ENCODE measurements at regions not wholly inside any gene's neighbourhood (a gene's known extent, or its start where the extent isn't known, plus 50 kb on each side); places are given as distances from the start of the nearest gene placed in this dataset.

DNA sequence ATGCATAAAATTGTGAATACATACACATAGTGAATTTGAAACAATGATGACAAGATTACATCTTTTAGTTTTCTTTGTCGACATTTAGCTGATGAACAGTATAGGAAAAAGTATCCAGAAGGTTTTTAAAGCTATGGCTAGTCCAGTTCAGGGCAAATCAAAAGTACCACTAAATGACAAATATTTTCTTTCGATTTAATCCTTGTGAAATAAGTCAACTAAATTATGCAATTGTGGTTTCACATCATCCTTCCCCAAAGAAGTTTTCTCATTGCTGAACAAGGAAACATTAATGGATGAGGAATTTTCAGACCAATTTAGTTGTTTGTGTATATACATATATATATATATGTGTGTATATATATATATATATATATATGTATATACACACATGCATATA, 774.0 kb downstream of the DNAJB9 start:
- H3K36me3 ChIP-seq (ENCODE audit: insufficient read depth, low read length) = no peaks in the 10 kb centered on the region
- no peaks in the 10 kb centered on the region for H3K27me3 ChIP-seq (ENCODE audit: insufficient read depth, low read length)
- no peaks in the 10 kb centered on the region for H3K79me2 ChIP-seq (ENCODE audit: control insufficient read depth, insufficient read depth, low read length, unreplicated experiment)

DNA sequence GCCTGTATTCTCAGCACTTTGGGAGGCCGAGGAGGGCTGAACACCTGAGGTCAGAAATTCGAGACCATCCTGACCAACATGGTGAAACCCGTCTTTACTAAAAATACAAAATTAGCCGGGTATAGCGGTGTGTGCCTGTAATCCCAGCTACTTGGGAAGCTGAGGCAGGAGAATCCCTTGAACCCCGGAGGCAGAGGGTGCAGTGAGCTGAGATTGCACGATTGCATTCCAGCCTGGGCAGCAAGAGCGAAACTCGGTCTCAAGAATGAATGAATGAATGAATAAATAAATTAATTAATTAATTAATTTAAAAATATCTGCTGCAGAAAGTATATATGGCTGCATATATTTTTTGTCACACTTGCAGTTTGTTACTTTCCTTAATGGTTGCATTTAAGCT, 781.8 kb downstream of the DNAJB9 start:
- H3K27ac ChIP-seq (ENCODE audit: low read depth, low read length) = no peak overlapping the region
- no peaks in the 10 kb centered on the region for H3K36me3 ChIP-seq (ENCODE audit: insufficient read depth, low read length)
- no peak overlapping the region for H3K4me3 ChIP-seq (ENCODE audit: low read depth, low read length)
- no peaks in the 10 kb centered on the region for H3K27me3 ChIP-seq (ENCODE audit: insufficient read depth, low read length)
- H2AFZ ChIP-seq (ENCODE audit: low read length, unreplicated experiment) = no peak overlapping the region
- no peaks in the 10 kb centered on the region for H3K79me2 ChIP-seq (ENCODE audit: control insufficient read depth, insufficient read depth, low read length, unreplicated experiment)
- no peaks in the 10 kb centered on the region for H3K4me1 ChIP-seq (ENCODE audit: control insufficient read depth, insufficient read depth, low read length, unreplicated experiment)

More for the DNA sequence above, 774.0 kb downstream of the DNAJB9 start:
- H3K4me3 ChIP-seq (ENCODE audit: low read depth, low read length) = no peak overlapping the region
- H3K4me1 ChIP-seq (ENCODE audit: control insufficient read depth, insufficient read depth, low read length, unreplicated experiment) = no peaks in the 10 kb centered on the region
- no peak overlapping the region for H2AFZ ChIP-seq (ENCODE audit: low read length, unreplicated experiment)
- H3K27ac ChIP-seq (ENCODE audit: low read depth, low read length) = no peak overlapping the region

DNA sequence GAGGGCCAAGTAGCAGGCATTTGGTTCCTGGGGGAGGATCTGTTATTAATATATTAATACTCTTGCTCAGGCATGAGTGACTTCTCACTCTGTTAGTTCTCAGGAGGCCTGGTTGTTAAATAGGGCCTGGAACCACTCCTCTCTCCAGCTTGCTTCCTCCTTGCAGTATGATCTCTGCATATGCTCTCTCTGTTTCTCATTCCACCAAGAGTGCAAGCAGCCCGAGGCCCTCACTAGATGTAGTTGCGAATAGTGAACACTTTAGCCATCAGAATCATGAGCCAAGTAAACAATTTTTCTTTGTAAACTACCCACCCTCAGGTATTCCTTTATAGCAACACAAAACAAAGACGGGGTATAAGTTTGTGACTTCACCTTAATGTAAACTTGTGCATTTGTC, 784.3 kb downstream of the DNAJB9 start:
- Histone ChIP-seq H3K27ac (ENCODE audit: low read depth, low read length) (no peak overlapping the region), H2AFZ (ENCODE audit: low read length, unreplicated experiment) (no peak overlapping the region), H3K27me3 (ENCODE audit: insufficient read depth, low read length) (no peaks in the 10 kb centered on the region), H3K36me3 (ENCODE audit: insufficient read depth, low read length) (no peaks in the 10 kb centered on the region), H3K4me3 (ENCODE audit: low read depth, low read length) (no peak overlapping the region), H3K79me2 (ENCODE audit: control insufficient read depth, insufficient read depth, low read length, unreplicated experiment) (no peaks in the 10 kb centered on the region), H3K4me1 (ENCODE audit: control insufficient read depth, insufficient read depth, low read length, unreplicated experiment) (no peaks in the 10 kb centered on the region)

DNA sequence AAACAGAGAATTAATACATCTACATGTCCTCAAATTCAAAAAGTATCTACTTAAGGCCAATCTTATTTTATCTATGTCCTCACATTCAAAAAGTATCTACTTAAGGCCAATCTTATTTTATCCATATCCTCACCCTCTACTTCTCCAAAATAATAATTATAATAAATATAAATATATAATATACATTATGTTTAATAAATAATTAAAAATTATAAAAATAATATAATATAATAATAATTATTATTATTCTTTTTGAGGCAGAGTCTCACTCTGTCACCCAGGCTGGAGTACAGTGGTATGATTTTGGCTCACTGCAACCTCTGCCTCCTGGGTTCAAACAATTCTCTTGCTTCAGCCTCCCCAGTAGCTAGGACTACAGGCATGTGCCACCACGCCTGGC, 784.9 kb downstream of the DNAJB9 start:
- H3K27ac ChIP-seq (ENCODE audit: low read depth, low read length) = no peak overlapping the region
- no peak overlapping the region for H2AFZ ChIP-seq (ENCODE audit: low read length, unreplicated experiment)
- H3K36me3 ChIP-seq (ENCODE audit: insufficient read depth, low read length) = no peaks in the 10 kb centered on the region
- H3K4me3 ChIP-seq (ENCODE audit: low read depth, low read length) = no peak overlapping the region
- no peaks in the 10 kb centered on the region for H3K27me3 ChIP-seq (ENCODE audit: insufficient read depth, low read length)
- no peaks in the 10 kb centered on the region for H3K79me2 ChIP-seq (ENCODE audit: control insufficient read depth, insufficient read depth, low read length, unreplicated experiment)
- H3K4me1 ChIP-seq (ENCODE audit: control insufficient read depth, insufficient read depth, low read length, unreplicated experiment) = no peaks in the 10 kb centered on the region

DNA sequence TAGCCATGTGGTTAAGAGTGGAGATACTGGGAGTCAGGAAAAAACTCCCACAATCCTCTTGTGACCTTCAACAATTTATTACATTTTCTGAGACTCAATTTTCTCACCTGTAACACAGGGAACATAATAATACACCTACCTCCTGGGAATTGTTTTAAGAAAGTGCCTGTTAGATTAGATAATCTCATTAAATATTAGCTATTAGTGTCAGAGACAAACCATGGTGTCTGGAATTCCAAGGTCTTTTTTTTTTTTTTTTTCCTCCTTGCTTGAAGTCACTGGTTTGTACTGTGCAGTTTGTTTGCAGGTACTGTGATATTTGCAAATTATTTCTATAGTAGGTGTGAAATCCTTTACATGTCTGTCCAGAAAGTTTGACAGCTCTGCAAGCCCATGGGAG, 806.1 kb downstream of the DNAJB9 start:
- Histone ChIP-seq H3K27me3 (ENCODE audit: insufficient read depth, low read length) (no peaks in the 10 kb centered on the region), H3K27ac (ENCODE audit: low read depth, low read length) (no peak overlapping the region), H2AFZ (ENCODE audit: low read length, unreplicated experiment) (no peak overlapping the region), H3K4me3 (ENCODE audit: low read depth, low read length) (no peak overlapping the region), H3K36me3 (ENCODE audit: insufficient read depth, low read length) (no peaks in the 10 kb centered on the region), H3K79me2 (ENCODE audit: control insufficient read depth, insufficient read depth, low read length, unreplicated experiment) (no peaks in the 10 kb centered on the region), H3K4me1 (ENCODE audit: control insufficient read depth, insufficient read depth, low read length, unreplicated experiment) (no peaks in the 10 kb centered on the region)

DNA sequence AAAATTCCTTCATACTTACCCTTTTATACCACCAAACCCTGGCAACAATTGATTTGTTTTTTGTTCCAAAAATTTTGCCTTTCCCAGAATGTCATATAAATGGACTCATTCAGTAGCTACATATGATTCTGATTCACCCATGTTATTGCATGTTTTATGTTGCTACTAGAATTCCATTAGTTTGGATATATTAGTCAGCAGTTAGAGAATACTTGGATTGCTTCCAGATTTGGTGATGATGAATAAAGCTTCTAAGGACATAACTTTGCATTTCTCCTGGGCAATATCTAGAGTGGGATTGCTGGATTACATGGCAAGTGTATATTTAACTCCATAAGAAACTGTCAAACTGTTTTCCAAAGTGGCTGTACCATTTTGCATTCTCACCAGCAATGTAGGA, 806.9 kb downstream of the DNAJB9 start:
- Histone ChIP-seq H2AFZ (ENCODE audit: low read length, unreplicated experiment) (no peak overlapping the region), H3K27me3 (ENCODE audit: insufficient read depth, low read length) (no peaks in the 10 kb centered on the region), H3K4me1 (ENCODE audit: control insufficient read depth, insufficient read depth, low read length, unreplicated experiment) (no peaks in the 10 kb centered on the region), H3K4me3 (ENCODE audit: low read depth, low read length) (no peak overlapping the region), H3K36me3 (ENCODE audit: insufficient read depth, low read length) (no peaks in the 10 kb centered on the region), H3K27ac (ENCODE audit: low read depth, low read length) (no peak overlapping the region), H3K79me2 (ENCODE audit: control insufficient read depth, insufficient read depth, low read length, unreplicated experiment) (no peaks in the 10 kb centered on the region)

DNA sequence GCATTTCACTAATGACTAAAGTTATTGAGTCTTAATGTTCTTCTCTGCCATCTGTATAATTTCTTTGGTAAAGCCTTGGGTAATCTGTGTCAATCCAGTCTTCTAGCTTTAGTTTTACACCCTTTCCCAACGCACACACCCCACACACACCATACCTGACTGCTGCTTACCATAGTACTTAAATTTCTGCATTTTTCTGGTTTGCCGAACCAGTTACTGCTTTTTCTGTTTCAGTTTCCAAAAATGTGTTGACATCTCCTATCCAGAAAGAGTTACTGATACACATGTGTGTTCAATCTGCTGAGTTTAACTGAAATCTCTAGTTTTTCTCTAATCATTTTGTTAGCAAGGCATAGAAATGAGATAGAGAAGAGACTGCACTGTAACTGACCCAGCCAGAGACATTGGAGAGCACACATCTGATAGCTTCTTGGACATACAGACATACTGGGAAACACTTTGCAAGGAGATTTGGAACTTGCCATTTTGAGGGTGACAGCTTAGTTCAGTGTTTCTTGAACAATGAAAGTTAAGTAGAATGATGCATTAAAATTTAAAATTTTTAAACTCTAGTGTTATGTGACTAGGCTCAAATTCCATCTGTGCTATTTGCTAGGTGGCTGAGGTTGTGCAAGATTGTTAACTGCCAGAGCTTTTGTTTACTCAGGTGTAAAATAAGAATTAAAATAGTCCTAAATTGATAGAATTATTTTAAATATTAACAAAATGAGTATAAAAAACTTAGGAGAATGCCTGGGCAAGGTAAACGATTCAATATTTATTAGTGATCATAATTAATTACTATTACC, 807.6 kb downstream of the DNAJB9 start:
- H3K36me3 ChIP-seq (ENCODE audit: insufficient read depth, low read length) = no peaks in the 10 kb centered on the region
- no peaks in the 10 kb centered on the region for H3K79me2 ChIP-seq (ENCODE audit: control insufficient read depth, insufficient read depth, low read length, unreplicated experiment)
- H3K27me3 ChIP-seq (ENCODE audit: insufficient read depth, low read length) = no peaks in the 10 kb centered on the region
- H2AFZ ChIP-seq (ENCODE audit: low read length, unreplicated experiment) = no peak overlapping the region
- H3K4me3 ChIP-seq (ENCODE audit: low read depth, low read length) = no peak overlapping the region
- H3K4me1 ChIP-seq (ENCODE audit: control insufficient read depth, insufficient read depth, low read length, unreplicated experiment) = no peaks in the 10 kb centered on the region
- no peak overlapping the region for H3K27ac ChIP-seq (ENCODE audit: low read depth, low read length)

DNA sequence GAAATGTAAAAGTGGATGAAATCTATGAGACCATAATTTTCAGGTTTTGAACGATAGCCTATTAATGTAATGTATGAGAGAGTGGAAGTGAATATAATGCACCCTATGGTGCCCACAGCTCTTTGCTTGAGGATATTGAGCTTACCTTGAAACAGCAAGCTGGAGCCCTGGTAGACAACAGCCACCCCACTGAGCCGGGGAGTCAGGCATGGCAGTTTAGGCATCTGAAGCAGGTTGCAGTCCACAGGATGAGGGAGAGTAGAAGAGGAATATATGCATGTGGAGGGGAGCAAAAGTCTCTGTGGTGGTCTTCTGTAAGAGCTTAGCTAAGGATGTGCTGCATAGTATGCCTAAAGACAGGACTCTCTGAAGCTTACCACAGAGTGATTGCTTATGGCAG, 817.3 kb downstream of the DNAJB9 start:
- no peaks in the 10 kb centered on the region for H3K36me3 ChIP-seq (ENCODE audit: insufficient read depth, low read length)
- H3K4me1 ChIP-seq (ENCODE audit: control insufficient read depth, insufficient read depth, low read length, unreplicated experiment) = no peaks in the 10 kb centered on the region
- H3K79me2 ChIP-seq (ENCODE audit: control insufficient read depth, insufficient read depth, low read length, unreplicated experiment) = no peaks in the 10 kb centered on the region
- no peak overlapping the region for H2AFZ ChIP-seq (ENCODE audit: low read length, unreplicated experiment)
- no peak overlapping the region for H3K4me3 ChIP-seq (ENCODE audit: low read depth, low read length)
- no peak overlapping the region for H3K27ac ChIP-seq (ENCODE audit: low read depth, low read length)
- H3K27me3 ChIP-seq (ENCODE audit: insufficient read depth, low read length) = no peaks in the 10 kb centered on the region

DNA sequence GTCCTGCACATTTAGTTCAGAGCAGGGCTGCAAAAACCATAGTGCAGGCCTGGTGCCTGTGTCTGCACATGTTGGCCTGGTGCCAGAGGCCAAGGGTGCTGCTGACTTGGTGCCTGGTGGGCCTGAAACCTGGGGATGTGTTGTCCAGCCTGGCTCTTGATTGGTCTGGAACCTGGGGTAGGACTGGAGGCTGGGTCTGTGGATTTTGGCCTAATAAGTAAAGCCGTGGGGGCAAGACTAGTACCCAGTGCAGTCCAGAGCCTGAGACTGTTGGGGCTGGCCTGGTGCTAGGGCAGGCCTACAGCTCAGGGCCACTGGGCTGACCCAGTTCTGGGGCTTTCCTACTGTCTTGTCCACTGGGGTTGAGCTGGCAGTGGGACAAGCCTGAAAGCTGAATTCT, 817.9 kb downstream of the DNAJB9 start:
- H3K4me1 ChIP-seq (ENCODE audit: control insufficient read depth, insufficient read depth, low read length, unreplicated experiment) = no peaks in the 10 kb centered on the region
- H2AFZ ChIP-seq (ENCODE audit: low read length, unreplicated experiment) = no peak overlapping the region

DNA sequence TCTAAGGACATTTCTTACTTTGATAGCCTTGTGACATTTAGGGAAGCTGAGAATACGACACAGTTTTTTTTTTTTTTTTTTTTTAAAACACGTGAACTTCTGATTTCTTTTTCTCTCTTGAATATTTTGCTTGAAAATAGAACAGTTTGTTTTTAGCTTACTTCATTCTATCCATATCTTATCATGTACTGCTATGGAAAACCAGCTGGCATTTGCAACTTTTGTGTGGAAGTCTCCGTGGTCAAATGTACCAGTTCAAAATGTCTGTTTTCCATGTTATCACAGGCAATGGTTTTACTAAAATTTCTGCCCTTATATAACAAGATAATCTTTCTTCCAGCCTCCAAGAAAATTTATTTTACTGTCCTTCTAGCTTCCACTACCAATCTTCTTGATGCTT, 821.6 kb downstream of the DNAJB9 start:
- no peak overlapping the region for H2AFZ ChIP-seq (ENCODE audit: low read length, unreplicated experiment)
- no peaks in the 10 kb centered on the region for H3K79me2 ChIP-seq (ENCODE audit: control insufficient read depth, insufficient read depth, low read length, unreplicated experiment)
- no peak overlapping the region for H3K4me3 ChIP-seq (ENCODE audit: low read depth, low read length)
- no peaks in the 10 kb centered on the region for H3K4me1 ChIP-seq (ENCODE audit: control insufficient read depth, insufficient read depth, low read length, unreplicated experiment)
- no peak overlapping the region for H3K27ac ChIP-seq (ENCODE audit: low read depth, low read length)
- no peaks in the 10 kb centered on the region for H3K27me3 ChIP-seq (ENCODE audit: insufficient read depth, low read length)
- no peaks in the 10 kb centered on the region for H3K36me3 ChIP-seq (ENCODE audit: insufficient read depth, low read length)

More for the DNA sequence above, 817.9 kb downstream of the DNAJB9 start:
- no peaks in the 10 kb centered on the region for H3K79me2 ChIP-seq (ENCODE audit: control insufficient read depth, insufficient read depth, low read length, unreplicated experiment)
- no peak overlapping the region for H3K27ac ChIP-seq (ENCODE audit: low read depth, low read length)
- no peaks in the 10 kb centered on the region for H3K36me3 ChIP-seq (ENCODE audit: insufficient read depth, low read length)
- H3K4me3 ChIP-seq (ENCODE audit: low read depth, low read length) = no peak overlapping the region
- no peaks in the 10 kb centered on the region for H3K27me3 ChIP-seq (ENCODE audit: insufficient read depth, low read length)

DNA sequence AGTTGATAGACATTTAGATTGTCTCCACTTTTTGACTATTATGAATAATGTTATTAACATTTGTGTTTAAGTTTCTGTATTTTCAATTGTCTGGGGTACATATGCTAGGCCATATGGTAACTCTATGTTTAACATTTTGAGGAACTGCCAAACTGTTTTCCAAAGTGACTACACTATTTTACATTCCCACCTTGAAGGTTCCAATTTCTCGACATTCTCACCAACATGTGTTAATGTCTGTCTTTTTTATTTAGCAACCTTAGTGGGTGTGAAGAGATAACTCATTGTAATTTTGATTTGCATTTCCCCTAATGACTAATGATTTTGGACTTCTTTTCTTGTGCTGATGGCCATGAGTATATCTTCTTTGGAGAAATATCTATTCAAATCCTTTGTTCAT, 832.4 kb downstream of the DNAJB9 start:
- H3K27ac ChIP-seq (ENCODE audit: low read depth, low read length) = no peak overlapping the region
- no peaks in the 10 kb centered on the region for H3K27me3 ChIP-seq (ENCODE audit: insufficient read depth, low read length)
- H3K4me3 ChIP-seq (ENCODE audit: low read depth, low read length) = no peak overlapping the region
- H2AFZ ChIP-seq (ENCODE audit: low read length, unreplicated experiment) = no peak overlapping the region
- H3K4me1 ChIP-seq (ENCODE audit: control insufficient read depth, insufficient read depth, low read length, unreplicated experiment) = no peaks in the 10 kb centered on the region
- H3K79me2 ChIP-seq (ENCODE audit: control insufficient read depth, insufficient read depth, low read length, unreplicated experiment) = no peaks in the 10 kb centered on the region
- no peaks in the 10 kb centered on the region for H3K36me3 ChIP-seq (ENCODE audit: insufficient read depth, low read length)

Data from ACC112 (cell line).